Natural killer cell (primary cell): ENCODE measurements at regions not wholly inside any gene's neighbourhood (a gene's known extent, or its start where the extent isn't known, plus 50 kb on each side); places are given as distances from the start of the nearest gene placed in this dataset.

Experiments
- ATAC-seq, 3 donors: fragments of 150-1000 bp in 2 of 3; fragments of 200-7000 bp in 1 of 3; cut with Tn5 transposase; 1 replicate in 1 of 3; 2 replicates in 2 of 3; pipeline ENCODE4 v1.10.0; 2021; ENCODE audit warnings: mild to moderate bottlenecking in 2 of 3, moderate library complexity in 2 of 3
- DNase-seq, 2 donors: peaks; one replicate each; pipeline versions ENCODE4 v3.0.0 to v3.0.0-alpha.2; 2013 to 2021; ENCODE audit warnings: mixed read lengths in 1 of 2
- H3K27ac ChIP-seq: one replicate; pipeline ENCODE4 v1.5.1; 2013; ENCODE audit warnings: mild to moderate bottlenecking, low read length
- H3K27me3 ChIP-seq: one replicate; pipeline ENCODE4 v1.6.1; 2013; ENCODE audit warnings: low read length; ENCODE audit not compliant: control insufficient read depth, insufficient read depth
- H3K36me3 ChIP-seq: one replicate; pipeline ENCODE4 v1.6.1; 2013; ENCODE audit warnings: low read length; ENCODE audit not compliant: control insufficient read depth, insufficient read depth
- H3K4me1 ChIP-seq: one replicate; pipeline ENCODE4 v1.6.1; 2013; ENCODE audit warnings: low read length; ENCODE audit not compliant: control insufficient read depth, insufficient read depth
- H3K4me3 ChIP-seq: one replicate; pipeline ENCODE4 v1.5.1; 2013; ENCODE audit warnings: low read length
- H3K9me3 ChIP-seq: one replicate; pipeline ENCODE4 v1.6.1; 2013; ENCODE audit warnings: low read length; ENCODE audit not compliant: control insufficient read depth, insufficient read depth
- H3K27ac Mint-ChIP-seq, 2 donors: one replicate each; pipeline ENCODE4 v1.8.0; 2022; ENCODE audit warnings: mild to moderate bottlenecking in 2 of 2, mixed read lengths in 2 of 2, moderate library complexity in 1 of 2
- H3K27me3 Mint-ChIP-seq, 2 donors: one replicate each; pipeline ENCODE4 v1.8.0; 2022; ENCODE audit warnings: low read depth in 2 of 2, mixed read lengths in 2 of 2
- H3K36me3 Mint-ChIP-seq: one replicate; pipeline ENCODE4 v1.8.0; 2022; ENCODE audit warnings: mixed read lengths
- H3K4me1 Mint-ChIP-seq, 2 donors: one replicate each; pipeline ENCODE4 v1.8.0; 2022; ENCODE audit warnings: mixed read lengths in 2 of 2
- H3K4me3 Mint-ChIP-seq: one replicate; pipeline ENCODE4 v1.8.0; 2022; ENCODE audit warnings: mild to moderate bottlenecking, moderate library complexity, mixed read lengths
- H3K9me3 Mint-ChIP-seq, 2 donors: one replicate each; pipeline ENCODE4 v1.8.0; 2022; ENCODE audit warnings: mixed read lengths in 2 of 2
- WGBS: methylation state at CpG from one replicate; pipeline ENCODE4 v1.1.7; 2013; ENCODE audit warnings: missing lambda C conversion rate; ENCODE audit not compliant: insufficient coverage; 5-methylcytosine and 5-hydroxymethylcytosine counted together
- intact Hi-C: fragments of 100-400 bp; cut with micrococcal nuclease; formaldehyde crosslinking; loops from one replicate; pipeline ENCODE4 v1.14.2; 2022
- TF ChIP-seq, protein P1 (sequence below): fragments of 200-600 bp; IDR thresholded peaks from one replicate; pipeline ENCODE4 v1.8.0; 2022; ENCODE audit warnings: antibody characterized with exemption

DNA sequence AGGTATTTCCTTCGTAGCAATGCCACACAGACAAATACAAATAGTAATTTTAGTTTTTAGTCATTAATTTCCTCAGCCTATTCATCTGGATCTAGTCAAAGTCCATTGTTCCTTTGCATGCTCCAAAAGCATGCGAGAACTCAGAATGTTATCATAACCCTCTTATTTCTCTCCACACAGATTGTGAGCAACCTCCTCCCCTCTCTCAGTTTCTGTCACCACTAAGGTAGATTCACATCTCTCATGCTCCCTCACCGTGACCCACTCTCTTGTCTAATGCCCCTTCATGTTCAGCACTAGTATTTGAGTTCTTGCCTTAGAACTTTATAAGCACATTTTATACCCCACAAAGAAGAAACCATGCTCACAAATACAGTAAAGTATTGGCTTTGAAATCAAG, 582.4 kb downstream of the PLA2G4A start:
- TF ChIP-seq, protein P1, sequence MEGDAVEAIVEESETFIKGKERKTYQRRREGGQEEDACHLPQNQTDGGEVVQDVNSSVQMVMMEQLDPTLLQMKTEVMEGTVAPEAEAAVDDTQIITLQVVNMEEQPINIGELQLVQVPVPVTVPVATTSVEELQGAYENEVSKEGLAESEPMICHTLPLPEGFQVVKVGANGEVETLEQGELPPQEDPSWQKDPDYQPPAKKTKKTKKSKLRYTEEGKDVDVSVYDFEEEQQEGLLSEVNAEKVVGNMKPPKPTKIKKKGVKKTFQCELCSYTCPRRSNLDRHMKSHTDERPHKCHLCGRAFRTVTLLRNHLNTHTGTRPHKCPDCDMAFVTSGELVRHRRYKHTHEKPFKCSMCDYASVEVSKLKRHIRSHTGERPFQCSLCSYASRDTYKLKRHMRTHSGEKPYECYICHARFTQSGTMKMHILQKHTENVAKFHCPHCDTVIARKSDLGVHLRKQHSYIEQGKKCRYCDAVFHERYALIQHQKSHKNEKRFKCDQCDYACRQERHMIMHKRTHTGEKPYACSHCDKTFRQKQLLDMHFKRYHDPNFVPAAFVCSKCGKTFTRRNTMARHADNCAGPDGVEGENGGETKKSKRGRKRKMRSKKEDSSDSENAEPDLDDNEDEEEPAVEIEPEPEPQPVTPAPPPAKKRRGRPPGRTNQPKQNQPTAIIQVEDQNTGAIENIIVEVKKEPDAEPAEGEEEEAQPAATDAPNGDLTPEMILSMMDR, result no peak
- no peaks in the 10 kb centered on the region for H3K4me1 ChIP-seq
- Mint-ChIP-seq H3K4me3 (no peak overlapping the region), H3K9me3 (peaks cover 16 to 24% of the 10 kb centered on the region in 2 donors), H3K27me3 (no peaks in the 10 kb centered on the region), H3K4me1 (no peaks in the 10 kb centered on the region), H3K36me3 (no peaks in the 10 kb centered on the region), H3K27ac (no peak overlapping the region)
- DNase-seq (no peak), ATAC-seq (no peak)
- H3K4me3 ChIP-seq, result no peak overlapping the region
- H3K27ac ChIP-seq, result no peak overlapping the region
- no peaks in the 10 kb centered on the region for H3K9me3 ChIP-seq
- WGBS, result 84% methylated on average over 3 of the region's 3 CpGs
- intact Hi-C loops, result no loop called here
- H3K27me3 ChIP-seq, result no peaks in the 10 kb centered on the region
- no peaks in the 10 kb centered on the region for H3K36me3 ChIP-seq

DNA sequence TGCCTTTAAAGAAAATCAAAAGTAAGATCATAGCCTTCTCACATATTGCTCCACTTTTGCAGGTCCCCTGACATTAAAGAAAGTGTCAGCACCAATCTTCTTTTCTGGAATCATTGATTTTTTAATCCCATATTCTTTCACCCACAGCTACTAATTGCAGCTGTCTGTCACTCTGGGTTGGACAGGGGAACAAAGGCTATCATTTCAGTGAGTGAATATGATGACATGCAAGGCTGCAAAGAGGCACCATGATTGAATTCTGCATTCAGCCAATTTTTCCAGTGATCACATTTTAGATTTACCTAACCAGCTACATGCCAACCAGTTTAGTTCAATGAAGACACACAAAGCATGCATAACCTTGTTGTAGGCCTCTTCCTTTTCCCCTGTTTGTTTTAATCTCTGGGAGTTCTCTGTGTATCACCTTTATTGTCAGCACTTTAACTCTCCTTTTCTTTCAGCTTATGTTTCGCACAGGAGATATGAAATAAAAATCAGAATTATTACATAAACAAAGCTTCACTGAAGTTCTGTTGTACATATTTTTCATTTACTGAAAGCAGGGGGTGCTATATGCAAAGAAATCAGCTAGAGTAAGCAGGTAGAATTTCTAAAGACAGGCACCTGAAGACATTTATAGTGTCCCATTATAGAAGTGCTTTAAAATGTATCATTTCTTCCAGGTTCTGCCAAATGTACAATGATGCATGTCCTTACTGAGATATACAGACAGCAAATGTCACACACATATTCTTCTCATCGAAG, 584.8 kb downstream of the PLA2G4A start:
- TF ChIP-seq, protein P1, result no peak
- H3K27me3 Mint-ChIP-seq, result no peaks in the 10 kb centered on the region
- H3K36me3 ChIP-seq, result no peaks in the 10 kb centered on the region
- ATAC-seq (no peak), DNase-seq (no peak)
- no peaks in the 10 kb centered on the region for H3K9me3 ChIP-seq
- no peaks in the 10 kb centered on the region for H3K4me1 Mint-ChIP-seq
- H3K36me3 Mint-ChIP-seq, result no peaks in the 10 kb centered on the region
- no peaks in the 10 kb centered on the region for H3K4me1 ChIP-seq
- no peak overlapping the region for H3K4me3 ChIP-seq
- H3K27ac ChIP-seq, result no peak overlapping the region
- H3K27me3 ChIP-seq, result no peaks in the 10 kb centered on the region
- no peak overlapping the region for H3K27ac Mint-ChIP-seq
- no CpG with 5 or more reads among the region's 2 CpGs for WGBS
- intact Hi-C loops, result no loop called here
- H3K9me3 Mint-ChIP-seq, result peaks cover 14 to 26% of the 10 kb centered on the region in 2 donors
- no peak overlapping the region for H3K4me3 Mint-ChIP-seq

DNA sequence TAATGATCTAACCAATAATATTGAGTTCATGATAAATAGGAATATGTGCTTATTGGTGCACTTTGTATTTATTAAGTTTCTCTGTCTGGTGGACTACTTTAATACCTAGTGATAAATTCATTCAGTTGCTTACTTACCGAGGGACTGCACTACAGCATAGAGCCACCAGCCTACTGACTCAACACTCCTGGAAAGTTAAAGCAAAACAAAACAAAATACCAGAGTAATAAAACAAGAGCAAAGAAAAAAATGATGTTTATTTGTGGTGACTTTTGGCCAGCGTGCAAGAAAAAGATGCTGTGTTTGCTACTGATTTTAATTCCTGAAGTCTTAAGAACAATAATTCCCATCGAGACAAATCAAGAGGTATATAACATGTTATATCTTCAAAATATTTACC, 586.3 kb downstream of the PLA2G4A start:
- ATAC-seq (no peak), DNase-seq (no peak)
- intact Hi-C loops, result no loop called here
- no peak overlapping the region for H3K27ac ChIP-seq
- H3K4me3 Mint-ChIP-seq, result no peak overlapping the region
- no CpG with 5 or more reads among the region's 3 CpGs for WGBS
- H3K36me3 Mint-ChIP-seq, result no peaks in the 10 kb centered on the region
- no peak overlapping the region for H3K27ac Mint-ChIP-seq
- no peak overlapping the region for H3K4me3 ChIP-seq
- H3K4me1 ChIP-seq, result no peaks in the 10 kb centered on the region
- peaks cover 11 to 26% of the 10 kb centered on the region in 2 donors for H3K9me3 Mint-ChIP-seq
- H3K27me3 ChIP-seq, result no peaks in the 10 kb centered on the region
- no peaks in the 10 kb centered on the region for H3K36me3 ChIP-seq
- H3K4me1 Mint-ChIP-seq, result no peaks in the 10 kb centered on the region
- TF ChIP-seq, protein P1, result no peak
- H3K27me3 Mint-ChIP-seq, result no peaks in the 10 kb centered on the region
- no peaks in the 10 kb centered on the region for H3K9me3 ChIP-seq

DNA sequence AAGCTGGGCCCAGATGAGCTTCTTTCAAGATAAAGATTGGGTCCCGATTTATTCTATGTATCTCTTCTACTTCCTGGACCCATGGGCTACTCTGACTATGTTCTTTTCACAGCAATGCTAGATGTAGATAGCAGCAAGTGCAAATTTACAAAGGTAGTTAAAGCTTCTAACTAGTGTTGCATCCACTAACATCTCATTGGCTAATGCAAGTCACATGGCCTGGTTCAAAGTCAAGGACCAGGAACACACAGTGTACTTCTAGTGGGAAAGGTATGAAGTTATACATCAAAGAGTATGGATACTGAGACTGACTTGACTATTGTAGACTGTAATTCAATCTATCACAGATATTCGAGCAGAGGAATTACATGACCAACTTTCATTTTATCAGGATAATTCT, 588.8 kb downstream of the PLA2G4A start:
- Histone ChIP-seq H3K36me3 (no peaks in the 10 kb centered on the region), H3K9me3 (no peaks in the 10 kb centered on the region), H3K4me1 (no peaks in the 10 kb centered on the region), H3K4me3 (no peak overlapping the region), H3K27ac (no peak overlapping the region), H3K27me3 (no peaks in the 10 kb centered on the region)
- H3K4me3 Mint-ChIP-seq, result no peak overlapping the region
- no peaks in the 10 kb centered on the region for H3K27me3 Mint-ChIP-seq
- H3K36me3 Mint-ChIP-seq, result no peaks in the 10 kb centered on the region
- 88% methylated on average over 2 of the region's 2 CpGs for WGBS
- intact Hi-C loops, result no loop called here
- ATAC-seq (no peak), DNase-seq (no peak)
- H3K4me1 Mint-ChIP-seq, result no peaks in the 10 kb centered on the region
- no peak overlapping the region for H3K27ac Mint-ChIP-seq
- H3K9me3 Mint-ChIP-seq, result peaks cover 9 to 22% of the 10 kb centered on the region in 2 donors
- TF ChIP-seq, protein P1, result no peak
